ENCODE measurements at regions not wholly inside any gene's neighbourhood (a gene's known extent, or its start where the extent isn't known, plus 50 kb on each side); places are given as distances from the start of the nearest gene placed in this dataset.

- no peaks in the 10 kb centered on the region for H3K27me3 ChIP-seq (ENCODE audit: control insufficient read depth in 1 of 2, insufficient read depth in 2 of 2, low read length in 2 of 2)
- no peaks in the 10 kb centered on the region for H3K9me3 ChIP-seq (ENCODE audit: control insufficient read depth in 2 of 2, low read length in 2 of 2)
- H3K27ac ChIP-seq (ENCODE audit: low read length) = no peak overlapping the region
- no peaks in the 10 kb centered on the region for H3K36me3 ChIP-seq (ENCODE audit: control insufficient read depth in 2 of 2, insufficient read depth in 2 of 2, low read length in 2 of 2)
- H3K4me1 ChIP-seq (ENCODE audit: control insufficient read depth, insufficient read depth, low read length) = peaks cover 7% of the 10 kb centered on the region
- no peak overlapping the region for H3K9ac ChIP-seq (ENCODE audit: low read length in 2 of 2)
- no peak overlapping the region for H3K4me3 ChIP-seq (ENCODE audit: low read length in 2 of 2)
These were observed 197.3 kb upstream of the LNX1 start for GRCh38 chr4:53788621-53789020.

- Histone ChIP-seq H3K27ac (ENCODE audit: low read length) (no peak overlapping the region), H3K4me3 (ENCODE audit: low read length in 2 of 2) (no peak overlapping the region), H3K9ac (ENCODE audit: low read length in 2 of 2) (no peak overlapping the region)
These were observed 196.7 kb upstream of the LNX1 start for GRCh38 chr4:53788011-53788410.

GRCh38 chr4:53786632-53787031, 195.3 kb upstream of the LNX1 start:
- Histone ChIP-seq H3K9ac (ENCODE audit: low read length in 2 of 2) (no peak overlapping the region), H3K4me1 (ENCODE audit: control insufficient read depth, insufficient read depth, low read length) (peaks cover 9% of the 10 kb centered on the region), H3K27ac (ENCODE audit: low read length) (no peak overlapping the region), H3K9me3 (ENCODE audit: control insufficient read depth in 2 of 2, low read length in 2 of 2) (no peaks in the 10 kb centered on the region), H3K36me3 (ENCODE audit: control insufficient read depth in 2 of 2, insufficient read depth in 2 of 2, low read length in 2 of 2) (no peaks in the 10 kb centered on the region), H3K4me3 (ENCODE audit: low read length in 2 of 2) (no peak overlapping the region), H3K27me3 (ENCODE audit: control insufficient read depth in 1 of 2, insufficient read depth in 2 of 2, low read length in 2 of 2) (no peaks in the 10 kb centered on the region)

More at GRCh38 chr4:53788011-53788410, 196.7 kb upstream of the LNX1 start:
- H3K27me3 ChIP-seq (ENCODE audit: control insufficient read depth in 1 of 2, insufficient read depth in 2 of 2, low read length in 2 of 2) = no peaks in the 10 kb centered on the region
- H3K9me3 ChIP-seq (ENCODE audit: control insufficient read depth in 2 of 2, low read length in 2 of 2) = no peaks in the 10 kb centered on the region
- H3K36me3 ChIP-seq (ENCODE audit: control insufficient read depth in 2 of 2, insufficient read depth in 2 of 2, low read length in 2 of 2) = no peaks in the 10 kb centered on the region
- peaks cover 7% of the 10 kb centered on the region for H3K4me1 ChIP-seq (ENCODE audit: control insufficient read depth, insufficient read depth, low read length)

- H3K27ac ChIP-seq (ENCODE audit: low read length) = no peak overlapping the region
These were observed 194.7 kb upstream of the LNX1 start for GRCh38 chr4:53785996-53786395.

GRCh38 chr4:53784112-53784511, 192.8 kb upstream of the LNX1 start:
- no peak overlapping the region for H3K9ac ChIP-seq (ENCODE audit: low read length in 2 of 2)
- no peak overlapping the region for H3K27ac ChIP-seq (ENCODE audit: low read length)
- H3K4me1 ChIP-seq (ENCODE audit: control insufficient read depth, insufficient read depth, low read length) = peaks cover 9% of the 10 kb centered on the region
- no peaks in the 10 kb centered on the region for H3K9me3 ChIP-seq (ENCODE audit: control insufficient read depth in 2 of 2, low read length in 2 of 2)
- H3K27me3 ChIP-seq (ENCODE audit: control insufficient read depth in 1 of 2, insufficient read depth in 2 of 2, low read length in 2 of 2) = no peaks in the 10 kb centered on the region
- H3K4me3 ChIP-seq (ENCODE audit: low read length in 2 of 2) = no peak overlapping the region
- no peaks in the 10 kb centered on the region for H3K36me3 ChIP-seq (ENCODE audit: control insufficient read depth in 2 of 2, insufficient read depth in 2 of 2, low read length in 2 of 2)

More at GRCh38 chr4:53785996-53786395, 194.7 kb upstream of the LNX1 start:
- peaks cover 9% of the 10 kb centered on the region for H3K4me1 ChIP-seq (ENCODE audit: control insufficient read depth, insufficient read depth, low read length)
- no peak overlapping the region for H3K4me3 ChIP-seq (ENCODE audit: low read length in 2 of 2)
- H3K36me3 ChIP-seq (ENCODE audit: control insufficient read depth in 2 of 2, insufficient read depth in 2 of 2, low read length in 2 of 2) = no peaks in the 10 kb centered on the region
- H3K27me3 ChIP-seq (ENCODE audit: control insufficient read depth in 1 of 2, insufficient read depth in 2 of 2, low read length in 2 of 2) = no peaks in the 10 kb centered on the region
- no peaks in the 10 kb centered on the region for H3K9me3 ChIP-seq (ENCODE audit: control insufficient read depth in 2 of 2, low read length in 2 of 2)
- H3K9ac ChIP-seq (ENCODE audit: low read length in 2 of 2) = no peak overlapping the region

- Histone ChIP-seq H3K27me3 (ENCODE audit: control insufficient read depth in 1 of 2, insufficient read depth in 2 of 2, low read length in 2 of 2) (no peaks in the 10 kb centered on the region), H3K4me1 (ENCODE audit: control insufficient read depth, insufficient read depth, low read length) (peaks cover 9% of the 10 kb centered on the region), H3K9ac (ENCODE audit: low read length in 2 of 2) (no peak overlapping the region), H3K9me3 (ENCODE audit: control insufficient read depth in 2 of 2, low read length in 2 of 2) (no peaks in the 10 kb centered on the region), H3K4me3 (ENCODE audit: low read length in 2 of 2) (no peak overlapping the region), H3K27ac (ENCODE audit: low read length) (no peak overlapping the region), H3K36me3 (ENCODE audit: control insufficient read depth in 2 of 2, insufficient read depth in 2 of 2, low read length in 2 of 2) (no peaks in the 10 kb centered on the region)
These were observed 192.0 kb upstream of the LNX1 start for GRCh38 chr4:53783208-53783859.

GRCh38 chr4:53782458-53782845, 191.2 kb upstream of the LNX1 start:
- no peak overlapping the region for H3K4me3 ChIP-seq (ENCODE audit: low read length in 2 of 2)
- peaks cover 9% of the 10 kb centered on the region for H3K4me1 ChIP-seq (ENCODE audit: control insufficient read depth, insufficient read depth, low read length)
- no peaks in the 10 kb centered on the region for H3K9me3 ChIP-seq (ENCODE audit: control insufficient read depth in 2 of 2, low read length in 2 of 2)
- H3K36me3 ChIP-seq (ENCODE audit: control insufficient read depth in 2 of 2, insufficient read depth in 2 of 2, low read length in 2 of 2) = no peaks in the 10 kb centered on the region
- no peak overlapping the region for H3K9ac ChIP-seq (ENCODE audit: low read length in 2 of 2)
- H3K27me3 ChIP-seq (ENCODE audit: control insufficient read depth in 1 of 2, insufficient read depth in 2 of 2, low read length in 2 of 2) = no peaks in the 10 kb centered on the region
- no peak overlapping the region for H3K27ac ChIP-seq (ENCODE audit: low read length)

GRCh38 chr4:53781629-53782457, 190.6 kb upstream of the LNX1 start:
- H3K4me3 ChIP-seq (ENCODE audit: low read length in 2 of 2) = no peak overlapping the region
- H3K27ac ChIP-seq (ENCODE audit: low read length) = no peak overlapping the region
- no peaks in the 10 kb centered on the region for H3K27me3 ChIP-seq (ENCODE audit: control insufficient read depth in 1 of 2, insufficient read depth in 2 of 2, low read length in 2 of 2)
- H3K9me3 ChIP-seq (ENCODE audit: control insufficient read depth in 2 of 2, low read length in 2 of 2) = no peaks in the 10 kb centered on the region
- no peaks in the 10 kb centered on the region for H3K36me3 ChIP-seq (ENCODE audit: control insufficient read depth in 2 of 2, insufficient read depth in 2 of 2, low read length in 2 of 2)
- H3K4me1 ChIP-seq (ENCODE audit: control insufficient read depth, insufficient read depth, low read length) = peaks cover 6% of the 10 kb centered on the region
- H3K9ac ChIP-seq (ENCODE audit: low read length in 2 of 2) = no peak overlapping the region

GRCh38 chr4:53780736-53781400, 189.6 kb upstream of the LNX1 start:
- no peak overlapping the region for H3K9ac ChIP-seq (ENCODE audit: low read length in 2 of 2)
- H3K4me1 ChIP-seq (ENCODE audit: control insufficient read depth, insufficient read depth, low read length) = peaks cover 2% of the 10 kb centered on the region
- H3K36me3 ChIP-seq (ENCODE audit: control insufficient read depth in 2 of 2, insufficient read depth in 2 of 2, low read length in 2 of 2) = no peaks in the 10 kb centered on the region
- no peaks in the 10 kb centered on the region for H3K27me3 ChIP-seq (ENCODE audit: control insufficient read depth in 1 of 2, insufficient read depth in 2 of 2, low read length in 2 of 2)
- H3K4me3 ChIP-seq (ENCODE audit: low read length in 2 of 2) = no peak overlapping the region
- no peak overlapping the region for H3K27ac ChIP-seq (ENCODE audit: low read length)
- H3K9me3 ChIP-seq (ENCODE audit: control insufficient read depth in 2 of 2, low read length in 2 of 2) = no peaks in the 10 kb centered on the region

GRCh38 chr4:53779025-53779424, 187.7 kb upstream of the LNX1 start:
- Histone ChIP-seq H3K9me3 (ENCODE audit: control insufficient read depth in 2 of 2, low read length in 2 of 2) (no peaks in the 10 kb centered on the region), H3K4me3 (ENCODE audit: low read length in 2 of 2) (no peak overlapping the region), H3K36me3 (ENCODE audit: control insufficient read depth in 2 of 2, insufficient read depth in 2 of 2, low read length in 2 of 2) (no peaks in the 10 kb centered on the region), H3K4me1 (ENCODE audit: control insufficient read depth, insufficient read depth, low read length) (peaks cover 2% of the 10 kb centered on the region), H3K27ac (ENCODE audit: low read length) (no peak overlapping the region), H3K27me3 (ENCODE audit: control insufficient read depth in 1 of 2, insufficient read depth in 2 of 2, low read length in 2 of 2) (no peaks in the 10 kb centered on the region), H3K9ac (ENCODE audit: low read length in 2 of 2) (no peak overlapping the region)

Data from stomach smooth muscle (tissue), 2 donors.